ENCODE measurements at regions not wholly inside any gene's neighbourhood (a gene's known extent, or its start where the extent isn't known, plus 50 kb on each side); places are given as distances from the start of the nearest gene placed in this dataset.
A peak's percentile ranks its signal among the peaks of the same experiment; 100 is the strongest.

GRCh38 chr6:79864421-79864820, 82.9 kb downstream of the ELOVL4 start:
- no peaks in the 10 kb centered on the region for H3K9me3 ChIP-seq
- ATAC-seq (peak; percentile 77 to 86 (median 83)), FAIRE-seq (no peak), DNase-seq (peak; percentile 66 to 80 (median 76))
- H3K36me3 ChIP-seq: no peaks in the 10 kb centered on the region
- intact Hi-C loops (cut with DNase I): loop anchor here in 1 of 3 donors (10.0 kb wide), 1 partner anchor 90 kb away; no protein-coding TSS in a partner anchor
- H3K27ac ChIP-seq: peak overlapping the region in 2 of 4 donors; percentile 45 to 58
- peaks cover 14 to 42% (median 31%) of the 10 kb centered on the region in 3 donors for H3K4me1 ChIP-seq
- WGBS, 2 donors: 7 to 17% methylated on average over 3 of the region's 3 CpGs
- H3K27me3 ChIP-seq: no peaks in the 10 kb centered on the region
- H3K4me3 ChIP-seq: no peak overlapping the region
- TF ChIP-seq CTCF (IDR thresholded peaks at IDR 0.05): no peak

GRCh38 chr6:79864001-79864400, 83.4 kb downstream of the ELOVL4 start:
- TF ChIP-seq CTCF (IDR thresholded peaks at IDR 0.05): no peak
- Histone ChIP-seq H3K9me3 (no peaks in the 10 kb centered on the region), H3K27ac (peak overlapping the region in 2 of 4 donors; percentile 45 to 58), H3K4me3 (no peak overlapping the region), H3K4me1 (peaks cover 14 to 38% (median 31%) of the 10 kb centered on the region in 3 donors), H3K27me3 (no peaks in the 10 kb centered on the region), H3K36me3 (no peaks in the 10 kb centered on the region)
- no peak for DNase-seq
- WGBS, 2 donors: 47 to 53% methylated on average over 1 of the region's 1 CpG
- intact Hi-C loops (cut with DNase I): loop anchor here in 1 of 3 donors (10.0 kb wide), 1 partner anchor 89 kb away; no protein-coding TSS in a partner anchor
- ATAC-seq: peak in 3 of 4 donors; percentile 4 to 12 (median 7)
- no peak for FAIRE-seq

GRCh38 chr6:79863566-79863965, 83.8 kb downstream of the ELOVL4 start:
- WGBS, 2 donors: 77 to 82% methylated on average over 1 of the region's 1 CpG
- FAIRE-seq (no peak), ATAC-seq (no peak), DNase-seq (no peak)
- H3K27me3 ChIP-seq: no peaks in the 10 kb centered on the region
- H3K9me3 ChIP-seq: no peaks in the 10 kb centered on the region
- peaks cover 14 to 36% (median 31%) of the 10 kb centered on the region in 3 donors for H3K4me1 ChIP-seq
- no peaks in the 10 kb centered on the region for H3K36me3 ChIP-seq
- intact Hi-C loops (cut with DNase I): loop anchor here in 1 of 3 donors (10.0 kb wide), 1 partner anchor 89 kb away; no protein-coding TSS in a partner anchor
- no peak overlapping the region for H3K4me3 ChIP-seq
- TF ChIP-seq CTCF (IDR thresholded peaks at IDR 0.05): no peak
- peak overlapping the region in 2 of 4 donors; percentile 45 to 58 for H3K27ac ChIP-seq

GRCh38 chr6:79862711-79863110, 84.6 kb downstream of the ELOVL4 start:
- H3K27me3 ChIP-seq: no peaks in the 10 kb centered on the region
- no peak for ATAC-seq
- no peak for FAIRE-seq
- no peak overlapping the region for H3K4me3 ChIP-seq
- WGBS, 2 donors: 87 to 93% methylated on average over 1 of the region's 1 CpG
- H3K4me1 ChIP-seq: peaks cover 14 to 33% (median 31%) of the 10 kb centered on the region in 3 donors
- H3K27ac ChIP-seq: no peak overlapping the region
- no peak for DNase-seq
- no peak for TF ChIP-seq CTCF (IDR thresholded peaks at IDR 0.05)
- no peaks in the 10 kb centered on the region for H3K36me3 ChIP-seq
- no peaks in the 10 kb centered on the region for H3K9me3 ChIP-seq
- intact Hi-C loops (cut with DNase I): loop anchor here in 1 of 3 donors (10.0 kb wide), 1 partner anchor 88 kb away; no protein-coding TSS in a partner anchor

- ATAC-seq (no peak), DNase-seq (no peak), FAIRE-seq (no peak)
- no peak overlapping the region for H3K4me3 ChIP-seq
- 92 to 96% methylated on average over 3 of the region's 3 CpGs for WGBS, 2 donors
- H3K36me3 ChIP-seq: no peaks in the 10 kb centered on the region
- H3K4me1 ChIP-seq: peaks cover 14 to 27% (median 26%) of the 10 kb centered on the region in 3 donors
- no peaks in the 10 kb centered on the region for H3K27me3 ChIP-seq
- intact Hi-C loops (cut with DNase I): loop anchor here in 1 of 3 donors (10.0 kb wide), 1 partner anchor 87 kb away; no protein-coding TSS in a partner anchor
- no peak for TF ChIP-seq CTCF (IDR thresholded peaks at IDR 0.05)
- no peaks in the 10 kb centered on the region for H3K9me3 ChIP-seq
- no peak overlapping the region for H3K27ac ChIP-seq
Observed at GRCh38 chr6:79862126-79862525, 85.2 kb downstream of the ELOVL4 start.
